22Rv1 (cell line): ENCODE measurements at regions not wholly inside any gene's neighbourhood (a gene's known extent, or its start where the extent isn't known, plus 50 kb on each side); places are given as distances from the start of the nearest gene placed in this dataset.

Source experiments
- ZFX ChIP-seq: fragments of 450-650 bp; IDR thresholded peaks from 2 replicates; pipeline ENCODE4 v1.6.1; 2017; ENCODE audit warnings: antibody characterized with exemption, borderline replicate concordance
- TF ChIP-seq, protein P1 (sequence below): fragments of 450-650 bp; IDR thresholded peaks from 2 replicates; pipeline ENCODE4 v1.5.1; 2017; ENCODE audit warnings: mild to moderate bottlenecking

DNA sequence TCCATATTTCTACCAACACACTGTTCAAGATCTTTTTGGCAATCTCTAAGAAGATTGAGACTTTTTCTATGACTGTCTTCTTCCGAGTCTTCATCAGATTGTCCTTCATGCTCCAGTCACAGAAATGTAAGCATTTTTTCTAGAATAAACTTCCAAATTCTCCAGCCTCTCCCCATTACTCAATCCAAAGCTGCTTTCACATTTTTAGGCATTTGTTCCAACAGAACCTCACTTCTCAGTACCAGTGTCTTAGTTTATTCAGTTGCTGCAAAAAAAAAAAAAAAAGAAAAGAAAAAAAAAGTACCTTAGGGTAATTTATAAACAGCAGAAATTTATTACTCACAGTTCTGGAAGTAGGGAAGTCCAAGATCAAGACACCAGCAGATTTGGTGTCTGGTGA, 290.8 kb upstream of the NOVA1 start:
- TF ChIP-seq, protein P1, sequence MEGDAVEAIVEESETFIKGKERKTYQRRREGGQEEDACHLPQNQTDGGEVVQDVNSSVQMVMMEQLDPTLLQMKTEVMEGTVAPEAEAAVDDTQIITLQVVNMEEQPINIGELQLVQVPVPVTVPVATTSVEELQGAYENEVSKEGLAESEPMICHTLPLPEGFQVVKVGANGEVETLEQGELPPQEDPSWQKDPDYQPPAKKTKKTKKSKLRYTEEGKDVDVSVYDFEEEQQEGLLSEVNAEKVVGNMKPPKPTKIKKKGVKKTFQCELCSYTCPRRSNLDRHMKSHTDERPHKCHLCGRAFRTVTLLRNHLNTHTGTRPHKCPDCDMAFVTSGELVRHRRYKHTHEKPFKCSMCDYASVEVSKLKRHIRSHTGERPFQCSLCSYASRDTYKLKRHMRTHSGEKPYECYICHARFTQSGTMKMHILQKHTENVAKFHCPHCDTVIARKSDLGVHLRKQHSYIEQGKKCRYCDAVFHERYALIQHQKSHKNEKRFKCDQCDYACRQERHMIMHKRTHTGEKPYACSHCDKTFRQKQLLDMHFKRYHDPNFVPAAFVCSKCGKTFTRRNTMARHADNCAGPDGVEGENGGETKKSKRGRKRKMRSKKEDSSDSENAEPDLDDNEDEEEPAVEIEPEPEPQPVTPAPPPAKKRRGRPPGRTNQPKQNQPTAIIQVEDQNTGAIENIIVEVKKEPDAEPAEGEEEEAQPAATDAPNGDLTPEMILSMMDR, result no peak
- no peak for TF ChIP-seq ZFX
